ENCODE measurements at regions not wholly inside any gene's neighbourhood (a gene's known extent, or its start where the extent isn't known, plus 50 kb on each side); places are given as distances from the start of the nearest gene placed in this dataset.
"Not testable (repeated sequence)": the region's sequence is repeated elsewhere in the genome, so short reads cannot be mapped to it uniquely, and the experiment has no call there.

GRCh38 chr20:18876394-18876793, 62.8 kb downstream of the SCP2D1 start:
- not testable (repeated sequence) for DNase-seq (ENCODE audit: insufficient read length, low spot score); FAIRE-seq

- FAIRE-seq (no peak), DNase-seq (ENCODE audit: insufficient read length, low spot score) (no peak)
- TF ChIP-seq POLR2A (IDR thresholded peaks at IDR 0.05; ENCODE audit: low read depth, low read length): no peak
Observed at GRCh38 chr20:18879262-18879661, 65.7 kb downstream of the SCP2D1 start.

DNA sequence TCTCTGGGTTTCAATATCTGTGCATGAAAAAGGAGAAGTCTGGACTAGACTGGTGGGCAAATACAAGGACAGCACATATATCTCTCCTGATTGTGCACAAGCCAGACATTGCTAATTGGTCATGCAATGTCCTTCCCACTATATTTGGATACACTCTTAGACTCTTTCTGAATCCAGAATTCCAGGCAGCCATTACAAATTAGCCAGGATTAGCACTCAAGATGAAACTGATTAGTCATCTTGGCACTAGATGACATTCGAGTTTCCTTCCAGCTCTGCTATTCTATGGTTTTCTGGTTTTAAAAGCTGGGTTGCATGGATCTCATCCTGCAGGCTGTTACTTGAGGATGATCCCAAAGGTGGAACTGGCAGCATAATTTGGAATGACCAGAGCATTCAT, 73.2 kb downstream of the SCP2D1 start:
- no peak for FAIRE-seq
- no peak for TF ChIP-seq POLR2A (IDR thresholded peaks at IDR 0.05; ENCODE audit: low read depth, low read length)
- no peak for DNase-seq (ENCODE audit: insufficient read length, low spot score)

GRCh38 chr20:18901980-18902737, 88.6 kb downstream of the SCP2D1 start:
- DNase-seq (ENCODE audit: insufficient read length, low spot score) (no peak), FAIRE-seq (no peak)
- TF ChIP-seq POLR2A (IDR thresholded peaks at IDR 0.05; ENCODE audit: low read depth, low read length): no peak

DNA sequence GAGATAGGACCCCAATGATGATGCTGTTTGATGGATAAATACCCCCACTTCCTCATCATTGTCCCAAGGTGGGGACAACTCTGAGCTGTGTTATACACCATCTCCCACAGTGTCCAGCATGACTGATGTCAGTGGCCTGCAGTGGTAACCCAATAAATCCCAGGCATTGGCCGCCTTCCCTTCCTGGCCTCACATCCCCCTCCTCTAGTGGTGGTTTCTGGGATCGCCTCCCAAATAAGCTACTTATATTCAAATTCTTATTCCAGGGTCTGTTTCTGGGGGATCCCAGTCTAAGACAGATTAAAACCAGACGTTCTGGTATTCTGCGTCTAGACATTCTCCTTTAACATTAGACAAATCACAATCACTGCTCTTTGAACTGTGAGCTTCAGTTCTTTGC, 90.6 kb downstream of the SCP2D1 start:
- DNase-seq (ENCODE audit: insufficient read length, low spot score) (no peak), FAIRE-seq (no peak)
- no peak for TF ChIP-seq POLR2A (IDR thresholded peaks at IDR 0.05; ENCODE audit: low read depth, low read length)

DNA sequence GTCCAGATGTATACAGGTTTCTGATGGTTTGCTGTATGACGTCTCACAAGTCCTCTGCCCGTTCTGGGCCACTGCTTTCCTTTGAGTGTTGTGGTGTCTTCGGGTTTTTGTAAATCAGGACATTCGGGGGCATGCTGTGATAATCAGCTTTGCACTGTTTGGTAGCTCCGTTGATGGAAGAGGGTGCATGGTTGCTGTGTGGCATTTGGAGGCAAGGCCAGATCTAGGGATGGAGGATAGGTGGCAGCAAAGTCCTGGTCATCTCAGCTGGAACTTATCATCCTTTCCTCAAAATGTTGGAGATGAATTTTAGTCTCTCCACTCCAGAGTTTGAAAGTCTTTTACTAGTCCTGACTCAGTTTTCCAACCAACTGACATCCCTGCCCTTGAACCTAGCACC, 91.0 kb downstream of the SCP2D1 start:
- DNase-seq (ENCODE audit: insufficient read length, low spot score) (no peak), FAIRE-seq (no peak)
- no peak for TF ChIP-seq POLR2A (IDR thresholded peaks at IDR 0.05; ENCODE audit: low read depth, low read length)

DNA sequence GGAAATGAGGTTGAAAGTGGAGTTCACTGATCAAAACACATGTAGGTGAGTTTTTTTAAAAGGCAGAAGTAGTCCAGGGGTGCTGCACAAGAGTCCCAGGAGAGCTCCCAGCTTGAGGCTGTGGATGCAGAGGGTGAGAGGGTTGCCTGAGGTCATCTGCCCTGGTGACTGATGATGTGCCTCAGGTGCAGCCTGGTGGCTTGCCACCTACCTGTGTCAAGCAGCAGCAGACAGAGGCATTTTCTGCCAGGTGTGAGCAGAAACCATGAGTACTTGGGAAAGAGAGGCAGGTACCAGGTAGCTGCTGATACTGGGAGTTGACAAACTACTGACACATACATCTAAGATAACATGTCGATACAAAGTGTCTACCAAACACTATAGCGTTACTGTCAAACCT, 92.5 kb downstream of the SCP2D1 start:
- FAIRE-seq: no peak
- no peak for DNase-seq (ENCODE audit: insufficient read length, low spot score)
- no peak for TF ChIP-seq POLR2A (IDR thresholded peaks at IDR 0.05; ENCODE audit: low read depth, low read length)

DNA sequence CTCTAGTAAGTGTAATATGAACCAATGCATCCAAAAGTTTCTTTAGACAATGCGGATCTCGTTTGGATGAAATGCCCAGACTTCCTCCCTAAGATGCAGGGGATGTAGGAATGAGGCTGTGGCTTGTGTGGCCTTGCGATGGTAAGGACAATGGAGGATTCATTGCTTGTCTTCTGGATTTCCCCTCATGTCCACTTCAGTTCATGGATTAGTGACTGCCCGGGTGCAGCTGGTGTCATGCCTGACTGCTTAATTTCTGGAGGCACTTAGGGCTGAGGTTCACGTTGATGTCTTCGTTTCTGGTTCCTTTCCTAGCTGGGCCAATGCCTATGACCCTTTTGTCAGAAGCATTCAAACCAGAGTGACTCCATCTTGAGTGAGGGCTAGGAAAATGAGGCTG, 93.8 kb downstream of the SCP2D1 start:
- no peak for FAIRE-seq
- no peak for DNase-seq (ENCODE audit: insufficient read length, low spot score)
- TF ChIP-seq POLR2A (IDR thresholded peaks at IDR 0.05; ENCODE audit: low read depth, low read length): no peak

GRCh38 chr20:18908109-18908508, 94.5 kb downstream of the SCP2D1 start:
- DNase-seq (ENCODE audit: insufficient read length, low spot score) (no peak), FAIRE-seq (no peak)
- TF ChIP-seq POLR2A (IDR thresholded peaks at IDR 0.05; ENCODE audit: low read depth, low read length): no peak

GRCh38 chr20:18909254-18909653, 95.7 kb downstream of the SCP2D1 start:
- no peak for DNase-seq (ENCODE audit: insufficient read length, low spot score)
- TF ChIP-seq POLR2A (IDR thresholded peaks at IDR 0.05; ENCODE audit: low read depth, low read length): no peak
- no peak for FAIRE-seq

GRCh38 chr20:18913701-18914100, 100.1 kb downstream of the SCP2D1 start:
- no peak for TF ChIP-seq POLR2A (IDR thresholded peaks at IDR 0.05; ENCODE audit: low read depth, low read length)
- FAIRE-seq (no peak), DNase-seq (ENCODE audit: insufficient read length, low spot score) (no peak)

DNA sequence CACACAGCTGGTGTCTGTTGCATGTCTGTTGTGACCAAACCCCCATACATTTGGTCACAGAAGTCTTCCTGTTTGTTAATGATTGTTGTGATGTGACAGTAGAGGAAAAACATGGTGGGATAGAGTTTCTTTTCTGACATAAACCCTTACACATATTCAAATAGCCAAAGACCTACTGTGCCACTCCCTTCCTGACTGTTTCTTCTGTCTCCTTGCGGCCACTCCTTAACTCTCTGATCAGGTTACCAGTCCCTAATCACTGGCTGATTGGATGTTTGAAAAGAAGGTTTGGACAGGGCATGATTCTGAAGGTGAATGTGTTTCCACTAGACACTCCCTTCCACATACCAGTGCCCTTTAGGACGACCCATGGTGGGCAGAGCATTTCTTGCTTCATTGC, 101.2 kb downstream of the SCP2D1 start:
- TF ChIP-seq POLR2A (IDR thresholded peaks at IDR 0.05; ENCODE audit: low read depth, low read length): no peak
- DNase-seq (ENCODE audit: insufficient read length, low spot score) (no peak), FAIRE-seq (no peak)

GRCh38 chr20:18916886-18917750, 103.5 kb downstream of the SCP2D1 start:
- DNase-seq (ENCODE audit: insufficient read length, low spot score) (no peak), FAIRE-seq (no peak)
- no peak for TF ChIP-seq POLR2A (IDR thresholded peaks at IDR 0.05; ENCODE audit: low read depth, low read length)

DNA sequence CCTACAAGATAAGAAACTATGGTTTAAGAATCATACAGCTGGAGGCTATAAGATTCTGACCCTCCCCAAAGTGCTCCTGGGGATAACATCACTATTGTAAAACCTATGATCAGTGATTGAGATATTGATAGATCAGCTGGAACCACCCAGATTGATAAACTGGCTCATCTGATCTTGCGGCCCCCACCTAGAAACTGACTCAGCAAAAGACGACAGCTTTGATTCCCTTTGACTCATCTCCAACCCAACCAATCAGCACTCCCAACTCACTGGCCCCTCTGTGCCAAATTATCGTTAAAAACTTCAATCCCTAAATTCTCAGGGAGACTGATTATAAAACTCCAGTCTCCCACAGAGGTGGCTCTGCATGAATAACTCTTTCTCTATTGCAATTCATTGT, 106.4 kb downstream of the SCP2D1 start:
- TF ChIP-seq POLR2A (IDR thresholded peaks at IDR 0.05; ENCODE audit: low read depth, low read length): no peak
- FAIRE-seq (no peak), DNase-seq (ENCODE audit: insufficient read length, low spot score) (no peak)

DNA sequence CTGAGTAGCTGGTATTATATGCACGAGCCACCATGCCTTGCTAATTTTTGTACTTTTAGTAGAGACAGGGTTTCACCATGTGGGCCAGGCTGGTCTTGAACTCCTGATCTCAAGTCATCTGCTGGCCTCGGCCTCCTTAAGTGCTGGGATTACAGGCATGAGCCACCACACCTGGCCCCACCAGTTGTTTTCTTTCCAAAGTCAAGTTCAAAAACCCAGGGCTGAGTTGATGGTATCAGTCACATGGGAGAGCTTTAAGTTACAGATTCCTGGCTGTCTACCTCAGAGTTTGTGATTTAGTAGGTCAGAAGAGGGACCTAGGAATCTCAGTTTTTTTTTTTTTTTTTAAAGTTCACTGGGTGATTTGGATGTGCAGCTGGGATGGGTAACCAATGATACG, 107.7 kb downstream of the SCP2D1 start:
- TF ChIP-seq POLR2A (IDR thresholded peaks at IDR 0.05; ENCODE audit: low read depth, low read length): no peak
- FAIRE-seq: no peak
- no peak for DNase-seq (ENCODE audit: insufficient read length, low spot score)
